K562 (cell line): ENCODE measurements at regions not wholly inside any gene's neighbourhood (a gene's known extent, or its start where the extent isn't known, plus 50 kb on each side); places are given as distances from the start of the nearest gene placed in this dataset.

Experiments used
- ATAC-seq: fragments of 200-7000 bp; cut with Tn5 transposase; 3 replicates; pipeline ENCODE4 v1.9.1; 2020; ENCODE audit warnings: moderate library complexity
- BruUV-seq: library from RNA; stranded (reverse); fragments of 400-500 nt; replicated peaks from 2 replicates; lab custom pipeline; 2021; lab: Mats Ljungman, UMichigan
- CTCF ChIA-PET: fragments of 300-600 bp; formaldehyde crosslinking; extraction: SDS; loops from one replicate; lab custom pipeline; 2021; ENCODE audit warnings: low intra/inter-chr PET ratio; lab: Yijun Ruan, JAX
- POLR2A ChIA-PET: fragments of 300-600, 350-650 bp; sonication (Branson Sonifier 250); formaldehyde crosslinking; extraction: SDS; loops from one replicate; lab custom pipeline; 2021; ENCODE audit warnings: antibody characterized with exemption, inconsistent platforms; lab: Yijun Ruan, JAX
- DNase-seq, 4 experiments: peaks; one replicate each; pipeline versions ENCODE4 v3.0.0 to v3.0.0-alpha.2; 2011 to 2018; ENCODE audit warnings: low spot score in 3 of 4, mixed read lengths in 3 of 4; ENCODE audit errors: extremely low read depth in 1 of 4
- FAIRE-seq: peaks from 2 replicates; lab custom pipeline; 2011; peaks lifted over from hg19 to GRCh38; lab: Jason Lieb, UNC
- H2AFZ ChIP-seq: 2 replicates; pipeline ENCODE4 v1.6.0; 2011; ENCODE audit warnings: low read depth, low read length, control low read depth, inconsistent platforms
- H3K27ac ChIP-seq: fragments of 200-600 bp; 3 replicates; pipeline ENCODE4 v1.8.0; 2011; ENCODE audit warnings: low read depth, mild to moderate bottlenecking, control low read depth, inconsistent platforms, low read length, moderate library complexity, mixed read lengths; ENCODE audit errors: extremely low read depth
- H3K27me3 ChIP-seq, 2 experiments: fragments of 300-600 bp in 1 of 2; 2 replicates in 1 of 2; 3 replicates in 1 of 2; pipeline versions ENCODE4 v1.6.0 to v1.8.0; 2011; ENCODE audit warnings: inconsistent platforms in 2 of 2, low read length in 2 of 2, mild to moderate bottlenecking in 1 of 2, mixed read lengths in 1 of 2, moderate library complexity in 1 of 2; ENCODE audit not compliant: control insufficient read depth in 2 of 2, insufficient read depth in 2 of 2
- H3K36me3 ChIP-seq: fragments of 300-600 bp; 3 replicates; pipeline ENCODE4 v1.8.0; 2011; ENCODE audit warnings: mild to moderate bottlenecking, low read length, inconsistent platforms; ENCODE audit not compliant: control insufficient read depth, insufficient read depth
- H3K4me1 ChIP-seq, 2 experiments: fragments of 200-600 bp in 1 of 2; replicated peaks in 1 of 2; 2 replicates in 1 of 2; 3 replicates in 1 of 2; pipeline versions ENCODE4 v1.5.1 to v1.8.0; 2011; ENCODE audit warnings: inconsistent platforms in 2 of 2, low read length in 2 of 2, mild to moderate bottlenecking in 1 of 2, mixed read lengths in 1 of 2, moderate library complexity in 1 of 2; ENCODE audit not compliant: control insufficient read depth in 2 of 2, insufficient read depth in 2 of 2
- H3K4me2 ChIP-seq: 2 replicates; pipeline ENCODE4 v1.6.1; 2011; ENCODE audit warnings: low read length, control low read depth, inconsistent platforms, mixed read lengths; ENCODE audit not compliant: insufficient read depth
- H3K4me3 ChIP-seq: fragments of 200-600 bp; sonication (generic), shearing (Covaris generic); 2 replicates; pipeline ENCODE4 v1.5.1; 2016; ENCODE audit warnings: control low read depth, inconsistent platforms
- H3K79me2 ChIP-seq: fragments of 200-600 bp; 3 replicates; pipeline ENCODE4 v1.8.0; 2011; ENCODE audit warnings: low read length, inconsistent platforms; ENCODE audit not compliant: control insufficient read depth, insufficient read depth
- H3K9ac ChIP-seq, 2 experiments: 2 replicates each; pipeline versions ENCODE4 v1.6.0 to v1.6.1; 2011; ENCODE audit warnings: low read depth in 2 of 2, low read length in 2 of 2, control low read depth in 1 of 2, inconsistent platforms in 1 of 2, mild to moderate bottlenecking in 1 of 2, mixed read lengths in 1 of 2; ENCODE audit not compliant: insufficient read depth in 1 of 2
- H3K9me1 ChIP-seq: one replicate; pipeline ENCODE4 v1.6.0; 2011; ENCODE audit warnings: inconsistent platforms, mild to moderate bottlenecking, low read length, moderate library complexity; ENCODE audit not compliant: control insufficient read depth, insufficient read depth
- H3K9me3 ChIP-seq: replicated peaks from 2 replicates; pipeline ENCODE4 v1.5.1; 2011; ENCODE audit warnings: low read depth, low read length, inconsistent platforms; ENCODE audit not compliant: control insufficient read depth, insufficient read depth
- H4K20me1 ChIP-seq: replicated peaks from 2 replicates; pipeline ENCODE4 v1.6.1; 2011; ENCODE audit warnings: low read length, inconsistent platforms, mixed read lengths; ENCODE audit not compliant: control insufficient read depth, insufficient read depth
- CBX3 ChIP-seq, 2 experiments: IDR thresholded peaks; 1 replicate in 1 of 2; 2 replicates in 1 of 2; pipeline ENCODE4 v1.6.1; 2012; ENCODE audit warnings: inconsistent platforms in 2 of 2, low read length in 2 of 2, borderline replicate concordance in 1 of 2, control low read depth in 1 of 2
- FUS ChIP-seq: fragments of 200-400 bp; formaldehyde crosslinking; optimal IDR thresholded peaks from 2 replicates; pipeline ENCODE3; 2017; ENCODE audit warnings: low read depth, low read length
- ZC3H11A ChIP-seq: IDR thresholded peaks from 2 replicates; pipeline ENCODE4 v1.6.1; 2012; ENCODE audit warnings: low read depth, low read length, improper control_type of control experiment
- ZSCAN29 ChIP-seq: fragments of 450-650 bp; IDR thresholded peaks from 2 replicates; pipeline ENCODE4 v1.6.1; 2017
- WGBS: fragments of 100-300 bp; shearing (Covaris generic); methylation state at CpG from one replicate; pipeline ENCODE4 v1.1.6; 2016; ENCODE audit warnings: low coverage, mixed read lengths; ENCODE audit not compliant: insufficient coverage; ENCODE audit errors: missing lambda C conversion rate; 5-methylcytosine and 5-hydroxymethylcytosine counted together
- in situ Hi-C: fragments of 300-500 bp; cut with MboI; formaldehyde crosslinking; loops from 4 replicates; pipeline ENCODE4 v1.15.0; 2018; ENCODE audit warnings: inconsistent platforms, mixed read lengths
- intact Hi-C: fragments of 100-400 bp; cut with micrococcal nuclease; formaldehyde crosslinking; loops from 2 replicates; pipeline ENCODE4 v1.14.2; 2022
- TF ChIP-seq, protein P1 (sequence below): sonication (generic); formaldehyde crosslinking; IDR thresholded peaks from 2 replicates; pipeline ENCODE4 v1.8.0; 2022; ENCODE audit warnings: mild to moderate bottlenecking, missing genetic modification reagents, borderline replicate concordance

- no peaks in the 10 kb centered on the region for H4K20me1 ChIP-seq
- intact Hi-C loops: no loop called here
- CTCF ChIA-PET: no interaction called here
- BruUV-seq: no TSS peak
- WGBS: 0% methylated on average over 1 of the region's 1 CpG
- H3K27ac ChIP-seq: no peak overlapping the region
- FAIRE-seq: no peak
- H2AFZ ChIP-seq: no peak overlapping the region
- no peaks in the 10 kb centered on the region for H3K79me2 ChIP-seq
- TF ChIP-seq, protein P1, sequence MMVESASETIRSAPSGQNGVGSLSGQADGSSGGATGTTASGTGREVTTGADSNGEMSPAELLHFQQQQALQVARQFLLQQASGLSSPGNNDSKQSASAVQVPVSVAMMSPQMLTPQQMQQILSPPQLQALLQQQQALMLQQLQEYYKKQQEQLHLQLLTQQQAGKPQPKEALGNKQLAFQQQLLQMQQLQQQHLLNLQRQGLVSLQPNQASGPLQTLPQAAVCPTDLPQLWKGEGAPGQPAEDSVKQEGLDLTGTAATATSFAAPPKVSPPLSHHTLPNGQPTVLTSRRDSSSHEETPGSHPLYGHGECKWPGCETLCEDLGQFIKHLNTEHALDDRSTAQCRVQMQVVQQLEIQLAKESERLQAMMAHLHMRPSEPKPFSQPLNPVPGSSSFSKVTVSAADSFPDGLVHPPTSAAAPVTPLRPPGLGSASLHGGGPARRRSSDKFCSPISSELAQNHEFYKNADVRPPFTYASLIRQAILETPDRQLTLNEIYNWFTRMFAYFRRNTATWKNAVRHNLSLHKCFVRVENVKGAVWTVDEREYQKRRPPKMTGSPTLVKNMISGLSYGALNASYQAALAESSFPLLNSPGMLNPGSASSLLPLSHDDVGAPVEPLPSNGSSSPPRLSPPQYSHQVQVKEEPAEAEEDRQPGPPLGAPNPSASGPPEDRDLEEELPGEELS (CRISPR knock-in tag): no peak
- no peak for TF ChIP-seq FUS
- no peak for TF ChIP-seq CBX3 (IDR thresholded peaks at IDR 0.05; ENCODE audit: borderline replicate concordance in 1 of 2, low read length in 2 of 2)
- no peak for TF ChIP-seq ZSCAN29
- TF ChIP-seq ZC3H11A: no peak
- TF ChIP-seq, all 486 proteins: peak for 0
- H3K4me1 ChIP-seq: no peaks in the 10 kb centered on the region
- DNase-seq: no peak
- H3K9ac ChIP-seq: no peak overlapping the region
- ATAC-seq: no peak
- no peaks in the 10 kb centered on the region for H3K36me3 ChIP-seq
- in situ Hi-C loops: no loop called here
- H3K4me2 ChIP-seq: no peak overlapping the region
- no peaks in the 10 kb centered on the region for H3K9me1 ChIP-seq
- H3K27me3 ChIP-seq: no peaks in the 10 kb centered on the region
- H3K4me3 ChIP-seq: no peak overlapping the region
- H3K9me3 ChIP-seq: no peaks in the 10 kb centered on the region
- POLR2A ChIA-PET: no interaction called here
These were observed 887.9 kb upstream of the TENM4 start for GRCh38 chr11:80328774-80329173.
